Neural progenitor cell (in vitro differentiated cells): ENCODE measurements at regions not wholly inside any gene's neighbourhood (a gene's known extent, or its start where the extent isn't known, plus 50 kb on each side); places are given as distances from the start of the nearest gene placed in this dataset.

Source experiments
- EZH2 ChIP-seq: fragments of 200-600 bp; sonication (generic); IDR thresholded peaks from 2 replicates; pipeline ENCODE4 v1.6.1; 2017; ENCODE audit warnings: antibody characterized with exemption, mild to moderate bottlenecking, moderate library complexity
- TF ChIP-seq, protein P1 (sequence below): fragments of 200-600 bp; sonication (generic); IDR thresholded peaks from 2 replicates; pipeline ENCODE4 v1.5.1; 2017; ENCODE audit warnings: antibody characterized with exemption, mild to moderate bottlenecking

- TF ChIP-seq, protein P1, sequence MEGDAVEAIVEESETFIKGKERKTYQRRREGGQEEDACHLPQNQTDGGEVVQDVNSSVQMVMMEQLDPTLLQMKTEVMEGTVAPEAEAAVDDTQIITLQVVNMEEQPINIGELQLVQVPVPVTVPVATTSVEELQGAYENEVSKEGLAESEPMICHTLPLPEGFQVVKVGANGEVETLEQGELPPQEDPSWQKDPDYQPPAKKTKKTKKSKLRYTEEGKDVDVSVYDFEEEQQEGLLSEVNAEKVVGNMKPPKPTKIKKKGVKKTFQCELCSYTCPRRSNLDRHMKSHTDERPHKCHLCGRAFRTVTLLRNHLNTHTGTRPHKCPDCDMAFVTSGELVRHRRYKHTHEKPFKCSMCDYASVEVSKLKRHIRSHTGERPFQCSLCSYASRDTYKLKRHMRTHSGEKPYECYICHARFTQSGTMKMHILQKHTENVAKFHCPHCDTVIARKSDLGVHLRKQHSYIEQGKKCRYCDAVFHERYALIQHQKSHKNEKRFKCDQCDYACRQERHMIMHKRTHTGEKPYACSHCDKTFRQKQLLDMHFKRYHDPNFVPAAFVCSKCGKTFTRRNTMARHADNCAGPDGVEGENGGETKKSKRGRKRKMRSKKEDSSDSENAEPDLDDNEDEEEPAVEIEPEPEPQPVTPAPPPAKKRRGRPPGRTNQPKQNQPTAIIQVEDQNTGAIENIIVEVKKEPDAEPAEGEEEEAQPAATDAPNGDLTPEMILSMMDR: no peak
- TF ChIP-seq EZH2: no peak
These were observed 896.4 kb downstream of the TFAP2A start for GRCh38 chr6:9518431-9518830.
